ENCODE measurements at regions not wholly inside any gene's neighbourhood (a gene's known extent, or its start where the extent isn't known, plus 50 kb on each side); places are given as distances from the start of the nearest gene placed in this dataset.

GRCh38 chr2:72000110-72000509 is 147.6 kb downstream of the CYP26B1 start:
- TF ChIP-seq CTCF (IDR thresholded peaks at IDR 0.05; ENCODE audit: unreplicated experiment in 3 of 3) = no peak
- H3K27ac Mint-ChIP-seq = no peak overlapping the region
- H3K9me3 Mint-ChIP-seq = no peaks in the 10 kb centered on the region
- peaks cover 36% of the 10 kb centered on the region for H3K27me3 Mint-ChIP-seq (ENCODE audit: low read depth)
- H3K36me3 Mint-ChIP-seq (ENCODE audit: low read depth) = no peaks in the 10 kb centered on the region
- no peak overlapping the region for H3K4me3 Mint-ChIP-seq
- H3K4me1 Mint-ChIP-seq = no peaks in the 10 kb centered on the region

GRCh38 chr2:71999580-71999979 is 148.1 kb downstream of the CYP26B1 start:
- peaks cover 36% of the 10 kb centered on the region for H3K27me3 Mint-ChIP-seq (ENCODE audit: low read depth)
- no peak overlapping the region for H3K27ac Mint-ChIP-seq
- no peak for TF ChIP-seq CTCF (IDR thresholded peaks at IDR 0.05; ENCODE audit: unreplicated experiment in 3 of 3)
- H3K4me1 Mint-ChIP-seq = no peaks in the 10 kb centered on the region
- no peaks in the 10 kb centered on the region for H3K9me3 Mint-ChIP-seq
- H3K36me3 Mint-ChIP-seq (ENCODE audit: low read depth) = no peaks in the 10 kb centered on the region
- H3K4me3 Mint-ChIP-seq = no peak overlapping the region

GRCh38 chr2:71997843-71998242 is 149.8 kb downstream of the CYP26B1 start:
- H3K36me3 Mint-ChIP-seq (ENCODE audit: low read depth) = no peaks in the 10 kb centered on the region
- H3K4me3 Mint-ChIP-seq = no peak overlapping the region
- H3K27me3 Mint-ChIP-seq (ENCODE audit: low read depth) = peaks cover 25% of the 10 kb centered on the region
- H3K27ac Mint-ChIP-seq = no peak overlapping the region
- TF ChIP-seq CTCF (IDR thresholded peaks at IDR 0.05; ENCODE audit: unreplicated experiment in 3 of 3) = no peak
- H3K9me3 Mint-ChIP-seq = no peaks in the 10 kb centered on the region
- H3K4me1 Mint-ChIP-seq = no peaks in the 10 kb centered on the region

- Mint-ChIP-seq H3K27ac (no peak overlapping the region), H3K27me3 (ENCODE audit: low read depth) (peaks cover 22% of the 10 kb centered on the region), H3K4me3 (no peak overlapping the region), H3K4me1 (no peaks in the 10 kb centered on the region), H3K36me3 (ENCODE audit: low read depth) (no peaks in the 10 kb centered on the region), H3K9me3 (no peaks in the 10 kb centered on the region)
- TF ChIP-seq CTCF (IDR thresholded peaks at IDR 0.05; ENCODE audit: unreplicated experiment in 3 of 3) = peak in 2 of 3 experiments; percentile 8 to 37
These were observed 152.5 kb downstream of the CYP26B1 start for GRCh38 chr2:71995067-71995665.

GRCh38 chr2:71992036-71992435 is 155.6 kb downstream of the CYP26B1 start:
- no peaks in the 10 kb centered on the region for H3K9me3 Mint-ChIP-seq
- TF ChIP-seq CTCF (IDR thresholded peaks at IDR 0.05; ENCODE audit: unreplicated experiment in 3 of 3) = no peak
- H3K36me3 Mint-ChIP-seq (ENCODE audit: low read depth) = no peaks in the 10 kb centered on the region
- H3K4me3 Mint-ChIP-seq = no peak overlapping the region
- no peaks in the 10 kb centered on the region for H3K4me1 Mint-ChIP-seq
- H3K27me3 Mint-ChIP-seq (ENCODE audit: low read depth) = peaks cover 16% of the 10 kb centered on the region
- H3K27ac Mint-ChIP-seq = no peak overlapping the region

GRCh38 chr2:71991397-71991796 is 156.3 kb downstream of the CYP26B1 start:
- H3K27me3 Mint-ChIP-seq (ENCODE audit: low read depth) = peaks cover 16% of the 10 kb centered on the region
- H3K4me1 Mint-ChIP-seq = no peaks in the 10 kb centered on the region
- no peak overlapping the region for H3K27ac Mint-ChIP-seq
- no peaks in the 10 kb centered on the region for H3K9me3 Mint-ChIP-seq
- no peak for TF ChIP-seq CTCF (IDR thresholded peaks at IDR 0.05; ENCODE audit: unreplicated experiment in 3 of 3)
- no peaks in the 10 kb centered on the region for H3K36me3 Mint-ChIP-seq (ENCODE audit: low read depth)
- H3K4me3 Mint-ChIP-seq = no peak overlapping the region

Measured in nephron (organoid).